Tibial nerve (tissue), 4 donors: ENCODE measurements at regions not wholly inside any gene's neighbourhood (a gene's known extent, or its start where the extent isn't known, plus 50 kb on each side); places are given as distances from the start of the nearest gene placed in this dataset.

ENCODE experiments used
- CTCF ChIP-seq, 5 experiments: fragments of 200-600 bp in 3 of 5; fragments of 450-650 bp in 2 of 5; sonication (generic) in 3 of 5; IDR thresholded peaks; one replicate each; pipeline ENCODE4 v1.5.1; 2016 to 2019; ENCODE audit warnings: antibody characterized with exemption in 5 of 5, mild to moderate bottlenecking in 3 of 5, moderate library complexity in 2 of 5
- EP300 ChIP-seq, 2 donors: sonication (generic); formaldehyde crosslinking; IDR thresholded peaks; one replicate each; pipeline ENCODE4 v1.6.1; 2017; ENCODE audit warnings: antibody characterized with exemption in 2 of 2, mild to moderate bottlenecking in 1 of 2

- TF ChIP-seq CTCF (IDR thresholded peaks at IDR 0.05) (no peak), EP300 (IDR thresholded peaks at IDR 0.05) (no peak)
Measured at GRCh38 chr21:32100423-32100822, 178.4 kb downstream of the MIS18A start.
